ENCODE measurements at regions not wholly inside any gene's neighbourhood (a gene's known extent, or its start where the extent isn't known, plus 50 kb on each side); places are given as distances from the start of the nearest gene placed in this dataset.

DNA sequence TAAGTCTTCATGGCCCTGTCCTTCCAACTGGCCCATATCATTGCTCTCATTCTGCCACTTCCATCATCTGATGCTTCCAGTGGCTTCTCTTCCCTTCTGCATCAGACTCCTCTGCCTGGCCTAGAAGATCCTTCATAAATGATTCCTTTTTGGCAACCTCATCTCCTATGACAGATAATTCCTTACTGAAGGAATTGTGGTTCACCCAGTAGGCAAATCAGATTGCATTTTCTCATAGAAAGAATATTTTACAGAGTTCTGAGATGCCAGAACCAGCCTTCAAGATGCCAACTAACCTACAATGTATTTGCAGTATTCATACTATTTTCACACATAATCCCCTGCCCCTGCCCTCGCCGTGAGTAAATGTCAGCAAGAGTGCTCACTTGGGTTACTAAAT, 423.0 kb upstream of the TGFBR2 start:
- Histone ChIP-seq H3K4me1 (ENCODE audit: control insufficient read depth, insufficient read depth, low read length, unreplicated experiment) (peaks cover 13% of the 10 kb centered on the region), H3K36me3 (ENCODE audit: insufficient read depth, low read length) (no peaks in the 10 kb centered on the region), H2AFZ (ENCODE audit: low read length, unreplicated experiment) (no peak overlapping the region), H3K27ac (ENCODE audit: low read depth, low read length) (no peak overlapping the region), H3K27me3 (ENCODE audit: insufficient read depth, low read length) (no peaks in the 10 kb centered on the region), H3K4me3 (ENCODE audit: low read depth, low read length) (no peak overlapping the region), H3K79me2 (ENCODE audit: control insufficient read depth, insufficient read depth, low read length, unreplicated experiment) (no peaks in the 10 kb centered on the region)

DNA sequence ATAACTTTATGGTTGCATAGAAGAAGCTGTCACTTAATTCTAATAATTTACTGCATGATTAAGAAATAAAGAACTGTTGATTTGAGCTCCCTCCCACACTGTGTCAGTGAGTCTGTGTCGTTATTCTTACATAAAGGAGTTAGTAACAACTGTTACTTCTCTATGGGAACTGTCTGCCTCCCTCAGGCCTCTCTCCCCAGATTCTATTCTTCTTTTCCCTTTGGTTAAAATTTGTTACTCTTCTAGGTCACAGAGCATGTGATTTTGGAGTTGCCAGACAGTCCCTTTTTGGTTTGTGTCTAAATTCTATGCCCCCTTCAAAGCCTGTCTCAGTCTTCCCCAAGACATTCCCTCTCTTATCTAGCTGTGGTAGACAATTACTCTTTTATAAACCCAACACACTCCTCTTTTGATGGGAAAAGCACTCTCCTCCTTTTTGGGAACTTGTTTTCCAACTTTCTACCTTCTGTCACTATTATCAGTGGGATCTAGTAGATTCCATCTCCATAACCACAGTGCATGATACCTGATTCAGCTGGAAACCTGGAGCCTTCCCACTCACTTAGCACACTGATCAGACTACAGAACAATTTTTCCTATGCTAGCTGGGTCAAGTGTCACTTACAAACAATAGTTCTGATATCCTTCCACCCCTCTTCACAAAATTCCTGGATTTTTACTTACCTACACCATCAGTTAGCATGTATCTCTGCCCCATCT, 422.1 kb upstream of the TGFBR2 start:
- Histone ChIP-seq H3K27me3 (ENCODE audit: insufficient read depth, low read length) (no peaks in the 10 kb centered on the region), H3K4me3 (ENCODE audit: low read depth, low read length) (no peak overlapping the region), H3K79me2 (ENCODE audit: control insufficient read depth, insufficient read depth, low read length, unreplicated experiment) (no peaks in the 10 kb centered on the region), H3K27ac (ENCODE audit: low read depth, low read length) (no peak overlapping the region), H2AFZ (ENCODE audit: low read length, unreplicated experiment) (no peak overlapping the region), H3K36me3 (ENCODE audit: insufficient read depth, low read length) (no peaks in the 10 kb centered on the region), H3K4me1 (ENCODE audit: control insufficient read depth, insufficient read depth, low read length, unreplicated experiment) (peaks cover 13% of the 10 kb centered on the region)

GRCh38 chr3:30185872-30186271, 420.5 kb upstream of the TGFBR2 start:
- Histone ChIP-seq H3K4me1 (ENCODE audit: control insufficient read depth, insufficient read depth, low read length, unreplicated experiment) (peaks cover 7% of the 10 kb centered on the region), H3K27ac (ENCODE audit: low read depth, low read length) (no peak overlapping the region), H3K4me3 (ENCODE audit: low read depth, low read length) (no peak overlapping the region), H3K36me3 (ENCODE audit: insufficient read depth, low read length) (no peaks in the 10 kb centered on the region), H2AFZ (ENCODE audit: low read length, unreplicated experiment) (no peak overlapping the region), H3K79me2 (ENCODE audit: control insufficient read depth, insufficient read depth, low read length, unreplicated experiment) (no peaks in the 10 kb centered on the region), H3K27me3 (ENCODE audit: insufficient read depth, low read length) (no peaks in the 10 kb centered on the region)

DNA sequence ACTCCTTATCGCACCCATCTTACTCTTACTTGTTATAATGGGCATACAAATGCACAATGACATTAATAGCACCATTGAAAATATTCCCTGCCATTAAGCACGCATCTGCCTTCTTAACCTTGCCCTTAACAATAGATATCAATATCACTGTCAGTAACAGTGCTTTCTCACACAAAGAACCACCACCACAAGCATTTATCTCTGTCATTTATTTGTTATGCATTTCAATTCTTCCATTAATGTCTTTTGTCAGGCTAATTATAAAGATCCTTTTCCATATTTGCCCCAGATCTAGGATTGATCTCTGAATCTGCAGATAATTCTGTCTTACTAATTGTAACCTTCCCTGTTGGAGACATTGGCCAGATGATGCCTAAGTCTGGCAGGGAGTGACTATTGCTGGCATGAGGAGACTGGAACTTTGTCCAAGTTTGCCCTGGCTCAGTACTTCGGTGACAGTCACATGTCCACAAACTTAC, 419.6 kb upstream of the TGFBR2 start:
- no peak overlapping the region for H3K27ac ChIP-seq (ENCODE audit: low read depth, low read length)
- no peaks in the 10 kb centered on the region for H3K4me1 ChIP-seq (ENCODE audit: control insufficient read depth, insufficient read depth, low read length, unreplicated experiment)
- H2AFZ ChIP-seq (ENCODE audit: low read length, unreplicated experiment) = no peak overlapping the region
- H3K27me3 ChIP-seq (ENCODE audit: insufficient read depth, low read length) = no peaks in the 10 kb centered on the region
- H3K36me3 ChIP-seq (ENCODE audit: insufficient read depth, low read length) = no peaks in the 10 kb centered on the region
- H3K79me2 ChIP-seq (ENCODE audit: control insufficient read depth, insufficient read depth, low read length, unreplicated experiment) = no peaks in the 10 kb centered on the region
- no peak overlapping the region for H3K4me3 ChIP-seq (ENCODE audit: low read depth, low read length)

DNA sequence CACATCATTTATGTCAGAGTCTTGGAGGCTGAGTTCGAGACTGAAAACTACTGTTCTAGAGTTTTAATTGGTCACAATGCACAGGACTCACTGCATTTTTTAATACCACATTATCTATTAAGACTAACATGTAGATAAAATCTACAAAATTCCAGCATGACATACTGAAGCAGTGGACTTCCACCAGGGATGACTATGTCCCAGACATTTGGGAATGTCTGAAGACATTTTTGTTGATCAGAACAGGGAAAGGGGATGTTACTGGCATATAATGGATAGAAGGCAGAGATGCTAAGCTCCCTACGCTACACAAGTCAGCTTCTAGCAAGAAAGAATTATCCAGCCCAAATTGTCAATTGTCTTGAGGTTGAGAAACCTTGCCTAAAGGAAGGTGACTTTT, 419.0 kb upstream of the TGFBR2 start:
- no peaks in the 10 kb centered on the region for H3K36me3 ChIP-seq (ENCODE audit: insufficient read depth, low read length)
- H3K79me2 ChIP-seq (ENCODE audit: control insufficient read depth, insufficient read depth, low read length, unreplicated experiment) = no peaks in the 10 kb centered on the region
- H3K4me3 ChIP-seq (ENCODE audit: low read depth, low read length) = no peak overlapping the region
- H3K27ac ChIP-seq (ENCODE audit: low read depth, low read length) = no peak overlapping the region
- no peaks in the 10 kb centered on the region for H3K4me1 ChIP-seq (ENCODE audit: control insufficient read depth, insufficient read depth, low read length, unreplicated experiment)
- H2AFZ ChIP-seq (ENCODE audit: low read length, unreplicated experiment) = no peak overlapping the region
- H3K27me3 ChIP-seq (ENCODE audit: insufficient read depth, low read length) = no peaks in the 10 kb centered on the region

DNA sequence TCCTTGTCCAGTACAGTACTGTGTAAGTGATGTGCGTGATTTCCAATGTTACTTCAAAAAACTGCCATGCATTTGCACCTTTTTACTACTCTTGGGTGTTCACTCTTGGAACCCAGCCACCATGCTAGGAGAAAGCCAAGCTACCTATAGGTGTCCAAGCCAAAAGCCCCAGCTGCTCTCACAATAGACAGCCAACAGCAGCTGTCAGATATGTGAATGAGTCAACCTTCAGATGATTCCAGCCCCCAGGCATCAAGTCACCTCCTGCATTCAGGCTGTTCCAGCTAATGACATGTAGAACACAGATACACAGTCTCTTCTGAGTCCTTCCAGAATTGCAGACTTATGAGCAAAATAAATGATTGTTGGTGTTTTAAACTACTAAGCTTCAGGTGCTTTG, 417.7 kb upstream of the TGFBR2 start:
- Histone ChIP-seq H3K79me2 (ENCODE audit: control insufficient read depth, insufficient read depth, low read length, unreplicated experiment) (no peaks in the 10 kb centered on the region), H3K36me3 (ENCODE audit: insufficient read depth, low read length) (no peaks in the 10 kb centered on the region), H3K27ac (ENCODE audit: low read depth, low read length) (no peak overlapping the region), H3K27me3 (ENCODE audit: insufficient read depth, low read length) (no peaks in the 10 kb centered on the region), H3K4me3 (ENCODE audit: low read depth, low read length) (no peak overlapping the region), H2AFZ (ENCODE audit: low read length, unreplicated experiment) (no peak overlapping the region), H3K4me1 (ENCODE audit: control insufficient read depth, insufficient read depth, low read length, unreplicated experiment) (no peaks in the 10 kb centered on the region)

GRCh38 chr3:30189900-30190299, 416.5 kb upstream of the TGFBR2 start:
- Histone ChIP-seq H3K4me1 (ENCODE audit: control insufficient read depth, insufficient read depth, low read length, unreplicated experiment) (no peaks in the 10 kb centered on the region), H3K36me3 (ENCODE audit: insufficient read depth, low read length) (no peaks in the 10 kb centered on the region), H2AFZ (ENCODE audit: low read length, unreplicated experiment) (no peak overlapping the region), H3K79me2 (ENCODE audit: control insufficient read depth, insufficient read depth, low read length, unreplicated experiment) (no peaks in the 10 kb centered on the region), H3K4me3 (ENCODE audit: low read depth, low read length) (no peak overlapping the region), H3K27me3 (ENCODE audit: insufficient read depth, low read length) (no peaks in the 10 kb centered on the region), H3K27ac (ENCODE audit: low read depth, low read length) (no peak overlapping the region)

DNA sequence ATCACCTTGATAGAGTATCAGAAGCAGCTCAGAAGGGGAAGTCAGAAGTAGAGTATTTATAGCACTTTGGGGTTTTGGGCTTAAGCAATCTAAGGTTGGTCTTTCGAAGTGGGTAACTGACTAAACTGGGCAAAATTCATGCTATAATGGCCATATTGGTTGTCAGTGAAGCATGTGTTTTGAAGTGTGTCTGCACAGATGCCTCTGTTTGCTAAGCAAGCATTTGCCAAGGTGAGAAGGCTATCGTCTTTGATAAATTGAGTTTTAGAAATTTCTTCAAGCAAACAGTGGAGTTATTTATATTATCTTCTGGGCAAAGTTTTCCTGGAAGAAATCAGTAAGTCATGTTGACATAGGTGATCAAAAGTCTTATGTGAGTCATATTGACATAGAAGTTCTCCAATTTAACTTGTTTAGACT, 412.8 kb upstream of the TGFBR2 start:
- H3K79me2 ChIP-seq (ENCODE audit: control insufficient read depth, insufficient read depth, low read length, unreplicated experiment) = no peaks in the 10 kb centered on the region
- no peak overlapping the region for H3K27ac ChIP-seq (ENCODE audit: low read depth, low read length)
- no peak overlapping the region for H2AFZ ChIP-seq (ENCODE audit: low read length, unreplicated experiment)

DNA sequence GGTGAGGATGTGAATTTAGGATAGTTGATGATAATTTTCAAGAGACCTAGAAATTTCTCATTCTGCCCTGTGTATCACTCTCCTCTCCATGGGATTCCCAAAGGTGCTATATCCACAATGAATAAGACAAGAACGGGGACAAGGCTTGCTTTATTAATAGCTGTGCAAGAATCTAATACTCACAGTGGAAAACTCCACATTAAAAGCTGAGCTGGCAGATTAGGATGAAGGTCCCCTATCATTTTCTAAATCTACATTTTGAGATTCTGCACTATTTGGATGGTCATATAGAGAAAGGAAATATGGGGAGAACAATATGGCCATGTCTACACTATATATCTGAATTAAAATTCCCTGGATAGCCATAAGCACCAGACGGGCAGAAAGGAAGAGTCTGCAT, 411.0 kb upstream of the TGFBR2 start:
- no peak overlapping the region for H3K4me3 ChIP-seq (ENCODE audit: low read depth, low read length)
- no peak overlapping the region for H3K27ac ChIP-seq (ENCODE audit: low read depth, low read length)
- H3K4me1 ChIP-seq (ENCODE audit: control insufficient read depth, insufficient read depth, low read length, unreplicated experiment) = peaks cover 15% of the 10 kb centered on the region
- no peaks in the 10 kb centered on the region for H3K36me3 ChIP-seq (ENCODE audit: insufficient read depth, low read length)
- H2AFZ ChIP-seq (ENCODE audit: low read length, unreplicated experiment) = no peak overlapping the region
- H3K79me2 ChIP-seq (ENCODE audit: control insufficient read depth, insufficient read depth, low read length, unreplicated experiment) = no peaks in the 10 kb centered on the region
- H3K27me3 ChIP-seq (ENCODE audit: insufficient read depth, low read length) = no peaks in the 10 kb centered on the region

More for the DNA sequence above, 412.8 kb upstream of the TGFBR2 start:
- H3K36me3 ChIP-seq (ENCODE audit: insufficient read depth, low read length) = no peaks in the 10 kb centered on the region
- no peak overlapping the region for H3K4me3 ChIP-seq (ENCODE audit: low read depth, low read length)
- peaks cover 6% of the 10 kb centered on the region for H3K4me1 ChIP-seq (ENCODE audit: control insufficient read depth, insufficient read depth, low read length, unreplicated experiment)
- no peaks in the 10 kb centered on the region for H3K27me3 ChIP-seq (ENCODE audit: insufficient read depth, low read length)

- Histone ChIP-seq H3K27me3 (ENCODE audit: insufficient read depth, low read length) (no peaks in the 10 kb centered on the region), H3K36me3 (ENCODE audit: insufficient read depth, low read length) (no peaks in the 10 kb centered on the region), H3K27ac (ENCODE audit: low read depth, low read length) (no peak overlapping the region), H3K79me2 (ENCODE audit: control insufficient read depth, insufficient read depth, low read length, unreplicated experiment) (no peaks in the 10 kb centered on the region), H2AFZ (ENCODE audit: low read length, unreplicated experiment) (no peak overlapping the region), H3K4me1 (ENCODE audit: control insufficient read depth, insufficient read depth, low read length, unreplicated experiment) (peaks cover 29% of the 10 kb centered on the region), H3K4me3 (ENCODE audit: low read depth, low read length) (no peak overlapping the region)
Measured at GRCh38 chr3:30198162-30198561, 408.2 kb upstream of the TGFBR2 start.

DNA sequence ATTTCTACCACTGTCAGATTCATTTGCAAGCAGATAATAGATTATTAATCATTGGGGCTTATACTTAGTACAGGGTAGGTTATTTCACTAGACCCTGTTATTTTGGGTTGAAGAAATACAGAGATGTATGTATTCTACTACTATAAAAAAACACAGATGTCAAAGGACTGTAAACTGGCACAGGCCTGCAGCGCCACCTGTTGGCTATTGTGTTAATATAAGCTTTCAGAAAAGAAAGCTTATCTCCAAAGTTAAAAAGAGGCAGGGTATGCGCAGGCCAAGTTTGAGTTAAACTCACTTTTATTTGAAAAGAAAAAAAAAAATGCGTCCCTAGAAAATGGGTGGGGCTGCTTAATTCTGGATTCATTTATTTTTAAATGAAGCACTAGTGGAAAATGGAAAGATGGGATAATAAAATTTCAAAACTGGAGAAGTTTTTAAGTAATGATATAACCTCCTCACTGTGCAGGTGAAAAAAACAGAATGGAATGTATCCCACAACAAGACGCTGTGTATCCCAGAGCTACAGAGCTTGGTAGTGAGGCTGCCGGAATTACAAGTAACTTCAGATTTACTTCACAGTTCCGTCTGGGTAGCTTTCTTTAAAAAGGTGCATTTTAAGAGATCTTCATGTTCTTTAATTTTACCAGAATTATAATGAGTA, 407.2 kb upstream of the TGFBR2 start:
- no peak overlapping the region for H3K4me3 ChIP-seq (ENCODE audit: low read depth, low read length)
- peak overlapping the region; percentile 30 for H3K27ac ChIP-seq (ENCODE audit: low read depth, low read length)
- H3K79me2 ChIP-seq (ENCODE audit: control insufficient read depth, insufficient read depth, low read length, unreplicated experiment) = no peaks in the 10 kb centered on the region
- peaks cover 31% of the 10 kb centered on the region for H3K4me1 ChIP-seq (ENCODE audit: control insufficient read depth, insufficient read depth, low read length, unreplicated experiment)
- no peaks in the 10 kb centered on the region for H3K27me3 ChIP-seq (ENCODE audit: insufficient read depth, low read length)
- peak overlapping the region; percentile 17 for H2AFZ ChIP-seq (ENCODE audit: low read length, unreplicated experiment)
- no peaks in the 10 kb centered on the region for H3K36me3 ChIP-seq (ENCODE audit: insufficient read depth, low read length)
